ENCODE measurements at regions not wholly inside any gene's neighbourhood (a gene's known extent, or its start where the extent isn't known, plus 50 kb on each side); places are given as distances from the start of the nearest gene placed in this dataset.

DNA sequence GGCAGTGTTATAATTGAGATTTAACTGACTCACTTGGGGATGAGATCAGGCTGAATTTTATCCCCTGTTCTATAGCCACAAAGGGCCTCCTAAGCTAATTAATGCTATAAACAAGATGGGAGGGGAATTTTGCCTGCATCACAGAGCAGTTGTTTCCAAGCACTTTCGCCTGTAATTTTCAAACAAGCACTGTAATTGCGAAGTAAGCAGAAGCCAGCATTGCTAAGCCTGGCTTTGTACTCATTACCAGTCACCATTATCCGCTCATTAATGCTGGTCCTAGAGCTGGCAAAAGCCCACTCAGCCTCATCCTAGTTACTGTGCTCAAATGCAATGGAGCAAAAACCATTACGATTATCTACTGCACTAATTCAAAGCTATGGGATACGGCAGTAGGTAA, 356.6 kb upstream of the UBE2E2 start:
- peaks cover 0 to 1% (median 0%) of the 10 kb centered on the region in 4 experiments; a peak in 1 of 7 replicates for H3K27me3 ChIP-seq (replicated peaks in 1 of 4; ENCODE audit: control insufficient read depth in 3 of 4, extremely low read depth in 1 of 4, insufficient read depth in 3 of 4, low read length in 3 of 4)
- H3K23ac ChIP-seq (ENCODE audit: insufficient read length), result no peak overlapping the region
- H4K20me1 ChIP-seq (replicated peaks in 1 of 2; ENCODE audit: control insufficient read depth in 1 of 2, insufficient read depth in 2 of 2, low read length in 2 of 2), result no peaks in the 10 kb centered on the region
- no peak overlapping the region for H3K14ac ChIP-seq (ENCODE audit: insufficient read length)
- no peaks in the 10 kb centered on the region for H3K79me1 ChIP-seq (ENCODE audit: low read depth, low read length)
- H2BK15ac ChIP-seq (ENCODE audit: low read length), result no peak overlapping the region
- no peak overlapping the region for H2BK12ac ChIP-seq (ENCODE audit: low read depth, low read length)
- no peak for FAIRE-seq
- H3K9me3 ChIP-seq (ENCODE audit: insufficient read depth in 2 of 2, low read depth in 1 of 2, low read length in 1 of 2), result no peaks in the 10 kb centered on the region
- no peak overlapping the region for H3K4me3 ChIP-seq (ENCODE audit: extremely low read depth in 1 of 4, insufficient read depth in 2 of 4, low read depth in 3 of 4, low read length in 4 of 4)
- H3K9ac ChIP-seq (replicated peaks in 1 of 4; ENCODE audit: extremely low read depth in 1 of 4, low read depth in 3 of 4, low read length in 3 of 4), result no peak overlapping the region
- H3K4me2 ChIP-seq (ENCODE audit: insufficient read depth in 1 of 2, low read depth in 2 of 2, low read length in 2 of 2), result no peak overlapping the region
- H2BK20ac ChIP-seq (ENCODE audit: low read length), result no peak overlapping the region
- no peaks in the 10 kb centered on the region for H3K23me2 ChIP-seq (ENCODE audit: low read depth, low read length)
- H2BK5ac ChIP-seq (ENCODE audit: low read depth, low read length), result no peak overlapping the region
- H2BK120ac ChIP-seq (replicated peaks; ENCODE audit: low read depth, low read length), result no peak overlapping the region
- TF ChIP-seq SUZ12 (IDR thresholded peaks at IDR 0.05; ENCODE audit: low read length) (no peak), SRF (IDR thresholded peaks at IDR 0.05; ENCODE audit: low read depth, low read length) (no peak), SIN3A (conservative IDR thresholded peaks at IDR 0.05 in 1 of 2, IDR thresholded peaks at IDR 0.05 in 1 of 2; ENCODE audit: low read depth in 1 of 2, low read length in 2 of 2) (no peak), CBX5 (IDR thresholded peaks at IDR 0.05; ENCODE audit: low read depth, low read length) (no peak), RXRA (IDR thresholded peaks at IDR 0.05; ENCODE audit: insufficient read depth, low read depth, low read length) (no peak), CBX8 (IDR thresholded peaks at IDR 0.05; ENCODE audit: borderline replicate concordance, low read depth, low read length) (no peak), NRF1 (IDR thresholded peaks at IDR 0.05; ENCODE audit: low read depth, low read length) (no peak), HDAC6 (IDR thresholded peaks at IDR 0.05; ENCODE audit: low read depth, low read length) (no peak), TAF1 (IDR thresholded peaks at IDR 0.05; ENCODE audit: low read depth, low read length) (no peak)
- H4K5ac ChIP-seq (ENCODE audit: insufficient read length, low read depth, low read length), result no peak overlapping the region
- no peak for DNase-seq (ENCODE audit: low read depth in 1 of 2, low spot score in 2 of 2)
- H3K4ac ChIP-seq (replicated peaks; ENCODE audit: insufficient read length, low read depth, low read length), result no peak overlapping the region
- 0 out of 2 replicates have a peak overlapping the region, but pooled peaks have one; percentile 57 for H2AFZ ChIP-seq (ENCODE audit: low read length)
- no peaks in the 10 kb centered on the region for H3K79me2 ChIP-seq (ENCODE audit: control insufficient read depth in 1 of 2, insufficient read depth in 2 of 2, low read length in 2 of 2)
- H3K36me3 ChIP-seq (ENCODE audit: control insufficient read depth in 2 of 4, insufficient read depth in 4 of 4, low read length in 3 of 4), result no peaks in the 10 kb centered on the region
- no peaks in the 10 kb centered on the region for H3K4me1 ChIP-seq (replicated peaks in 1 of 4; ENCODE audit: control insufficient read depth in 3 of 4, insufficient read depth in 4 of 4, low read length in 3 of 4)
- H3K56ac ChIP-seq (replicated peaks; ENCODE audit: insufficient read length, low read depth, low read length), result no peak overlapping the region
- WGBS, 2 experiments (ENCODE audit: extremely low coverage in 1 of 2, insufficient coverage in 1 of 2, insufficient read length in 1 of 2, insufficient replicate concordance in 2 of 2, low coverage in 1 of 2, low lambda C conversion rate in 2 of 2, missing lambda C conversion rate in 1 of 2), result 81% methylated on average over 5 of the region's 5 CpGs; no CpG with 5 or more reads in 1 of the 2 experiments
- H3K18ac ChIP-seq (ENCODE audit: extremely low read depth, low read length), result no peak overlapping the region
- no peak overlapping the region for H2AK5ac ChIP-seq (ENCODE audit: low read depth, low read length)
- POLR2A ChIA-PET (ENCODE audit: partially characterized antibody), result no interaction called here
- no peak overlapping the region for H4K91ac ChIP-seq (replicated peaks; ENCODE audit: insufficient read length, low read length)
- no peak overlapping the region for H3K27ac ChIP-seq (ENCODE audit: low read depth, low read length)
- CTCF ChIA-PET (ENCODE audit: partially characterized antibody), result interaction anchor here (1.1 to 1.5 kb wide), 2 partner anchors 15 to 117 kb away, joined by 3 read pairs; no protein-coding TSS in a partner anchor
- no peak overlapping the region for H4K8ac ChIP-seq (ENCODE audit: extremely low read depth, insufficient read depth, low read length)

Data from H1 (cell line).